ENCODE measurements at regions not wholly inside any gene's neighbourhood (a gene's known extent, or its start where the extent isn't known, plus 50 kb on each side); places are given as distances from the start of the nearest gene placed in this dataset.

DNA sequence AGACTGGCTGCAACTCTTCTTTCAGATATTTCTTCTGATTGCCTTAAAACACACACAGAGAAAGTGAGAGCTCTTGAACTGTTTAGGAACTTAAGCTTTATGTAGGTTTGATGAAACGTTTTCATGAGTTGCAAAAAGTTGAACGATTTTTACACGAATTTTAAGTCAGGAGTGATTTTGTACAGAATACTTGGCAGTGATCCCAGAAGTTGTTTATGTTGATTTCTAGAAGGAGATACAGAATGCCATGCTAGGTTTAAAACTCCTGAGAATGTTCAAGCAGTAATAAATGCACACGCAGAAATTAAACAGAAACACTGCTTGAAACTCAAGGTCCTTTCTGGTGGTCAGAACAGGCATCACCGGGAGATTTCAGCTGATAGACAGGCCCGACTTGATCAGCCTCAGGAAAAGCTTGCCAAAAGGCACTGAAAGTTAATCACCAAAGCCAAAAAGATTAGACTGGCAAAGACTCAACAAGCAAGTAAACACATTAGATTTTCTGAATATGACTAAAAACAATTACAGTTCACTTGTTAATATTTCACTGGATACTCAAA lies 123.1 kb downstream of the SOCS6 start:
- Histone ChIP-seq H3K36me3 (no peaks in the 10 kb centered on the region), H3K27ac (no peak overlapping the region), H3K27me3 (no peaks in the 10 kb centered on the region), H3K9me3 (no peaks in the 10 kb centered on the region), H3K4me3 (no peak overlapping the region), H3K4me1 (no peaks in the 10 kb centered on the region)
- intact Hi-C loops (cut with DNase I; ENCODE audit: low total_unique reads): no loop called here
- TF ChIP-seq, protein P1, sequence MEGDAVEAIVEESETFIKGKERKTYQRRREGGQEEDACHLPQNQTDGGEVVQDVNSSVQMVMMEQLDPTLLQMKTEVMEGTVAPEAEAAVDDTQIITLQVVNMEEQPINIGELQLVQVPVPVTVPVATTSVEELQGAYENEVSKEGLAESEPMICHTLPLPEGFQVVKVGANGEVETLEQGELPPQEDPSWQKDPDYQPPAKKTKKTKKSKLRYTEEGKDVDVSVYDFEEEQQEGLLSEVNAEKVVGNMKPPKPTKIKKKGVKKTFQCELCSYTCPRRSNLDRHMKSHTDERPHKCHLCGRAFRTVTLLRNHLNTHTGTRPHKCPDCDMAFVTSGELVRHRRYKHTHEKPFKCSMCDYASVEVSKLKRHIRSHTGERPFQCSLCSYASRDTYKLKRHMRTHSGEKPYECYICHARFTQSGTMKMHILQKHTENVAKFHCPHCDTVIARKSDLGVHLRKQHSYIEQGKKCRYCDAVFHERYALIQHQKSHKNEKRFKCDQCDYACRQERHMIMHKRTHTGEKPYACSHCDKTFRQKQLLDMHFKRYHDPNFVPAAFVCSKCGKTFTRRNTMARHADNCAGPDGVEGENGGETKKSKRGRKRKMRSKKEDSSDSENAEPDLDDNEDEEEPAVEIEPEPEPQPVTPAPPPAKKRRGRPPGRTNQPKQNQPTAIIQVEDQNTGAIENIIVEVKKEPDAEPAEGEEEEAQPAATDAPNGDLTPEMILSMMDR (IDR thresholded peaks at IDR 0.05): no peak
- no peak for DNase-seq

DNA sequence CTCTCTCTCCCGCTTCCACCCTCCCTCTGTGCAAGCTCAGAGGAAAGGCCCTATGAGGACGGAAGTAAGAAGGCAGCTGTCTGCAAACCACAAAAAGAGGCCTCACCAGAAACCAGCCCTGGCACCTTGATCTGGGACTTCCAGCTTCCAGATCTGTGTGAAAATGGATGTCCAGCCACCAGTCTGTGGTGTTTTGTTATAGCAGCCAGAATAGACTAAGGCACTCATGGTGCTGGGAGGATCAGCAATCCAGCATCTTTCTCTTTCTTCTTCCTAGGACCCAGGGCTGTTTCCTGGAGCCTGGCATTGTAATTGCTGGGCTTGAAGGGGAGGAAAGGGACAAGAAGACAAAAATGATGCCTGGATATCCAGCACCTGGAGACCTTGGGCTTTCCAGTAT lies 122.5 kb downstream of the SOCS6 start:
- DNase-seq: no peak
- no peaks in the 10 kb centered on the region for H3K4me1 ChIP-seq
- H3K9me3 ChIP-seq: no peaks in the 10 kb centered on the region
- intact Hi-C loops (cut with DNase I; ENCODE audit: low total_unique reads): no loop called here
- no peaks in the 10 kb centered on the region for H3K27me3 ChIP-seq
- no peak overlapping the region for H3K27ac ChIP-seq
- no peaks in the 10 kb centered on the region for H3K36me3 ChIP-seq
- no peak overlapping the region for H3K4me3 ChIP-seq
- TF ChIP-seq, protein P1 (IDR thresholded peaks at IDR 0.05): no peak

DNA sequence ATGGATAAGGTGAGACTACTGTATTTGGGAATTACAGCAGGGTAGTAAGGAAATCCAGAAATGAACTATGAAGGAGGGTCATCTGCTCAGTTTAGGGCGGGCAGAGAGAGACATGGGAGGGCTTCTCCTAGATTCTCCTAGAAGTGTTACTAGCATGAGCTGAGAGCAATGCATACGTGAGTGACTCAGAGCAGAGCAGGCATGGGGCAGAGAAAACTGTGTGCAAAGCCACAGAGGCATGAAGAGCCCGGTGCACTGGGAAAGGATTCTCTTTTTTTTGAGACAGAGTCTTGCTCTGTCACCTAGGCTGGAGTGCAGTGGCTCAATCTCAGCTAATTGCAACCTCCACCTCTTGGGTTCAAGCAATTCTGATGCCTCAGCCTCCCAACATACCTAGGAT lies 116.2 kb downstream of the SOCS6 start:
- no peaks in the 10 kb centered on the region for H3K36me3 ChIP-seq
- H3K4me3 ChIP-seq: no peak overlapping the region
- H3K27ac ChIP-seq: no peak overlapping the region
- TF ChIP-seq, protein P1 (IDR thresholded peaks at IDR 0.05): no peak
- intact Hi-C loops (cut with DNase I; ENCODE audit: low total_unique reads): no loop called here
- H3K9me3 ChIP-seq: no peaks in the 10 kb centered on the region
- no peak for DNase-seq
- H3K27me3 ChIP-seq: no peaks in the 10 kb centered on the region
- H3K4me1 ChIP-seq: no peaks in the 10 kb centered on the region

DNA sequence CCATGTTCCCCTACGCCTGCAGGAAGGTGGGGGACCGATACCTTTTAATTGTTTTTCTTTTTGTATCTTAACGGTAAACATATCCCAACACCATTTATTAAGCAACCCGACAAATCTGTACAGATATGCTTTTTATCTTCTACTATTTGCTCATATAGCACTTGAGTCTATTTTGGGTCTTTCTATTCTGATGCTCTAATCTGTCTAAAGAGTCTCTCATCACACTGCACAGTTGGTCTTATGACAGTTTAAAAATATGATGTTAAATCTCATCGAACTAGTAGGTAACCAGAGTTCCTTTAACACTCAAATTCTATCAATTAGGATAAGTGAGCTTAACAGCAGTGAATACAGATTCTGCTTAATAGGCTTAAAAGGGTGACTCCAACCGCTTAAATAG lies 111.6 kb downstream of the SOCS6 start:
- Histone ChIP-seq H3K9me3 (no peaks in the 10 kb centered on the region), H3K27ac (no peak overlapping the region), H3K4me1 (no peaks in the 10 kb centered on the region), H3K27me3 (no peaks in the 10 kb centered on the region), H3K36me3 (no peaks in the 10 kb centered on the region), H3K4me3 (no peak overlapping the region)
- intact Hi-C loops (cut with DNase I; ENCODE audit: low total_unique reads): no loop called here
- DNase-seq: no peak
- TF ChIP-seq, protein P1 (IDR thresholded peaks at IDR 0.05): no peak

DNA sequence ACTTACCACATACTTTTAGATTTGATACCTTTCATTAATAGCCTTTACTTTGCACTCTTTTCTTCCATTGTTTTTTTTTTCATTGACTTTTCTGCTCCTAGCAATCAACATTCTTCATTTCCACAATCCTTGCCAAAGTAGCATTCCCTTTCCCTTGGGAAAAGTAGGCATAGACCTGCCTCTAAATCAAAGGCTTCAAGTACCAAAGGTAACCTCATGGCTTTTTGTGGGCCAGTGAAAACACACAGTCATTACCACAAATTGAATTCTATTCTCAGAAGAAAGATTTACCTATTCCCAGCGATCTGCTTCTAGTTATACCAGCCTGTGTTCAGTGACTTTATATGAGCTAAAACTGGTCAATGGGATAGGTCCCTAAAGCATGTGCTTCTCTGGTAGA lies 109.2 kb downstream of the SOCS6 start:
- DNase-seq: no peak
- Histone ChIP-seq H3K9me3 (no peaks in the 10 kb centered on the region), H3K27me3 (no peaks in the 10 kb centered on the region), H3K4me3 (no peak overlapping the region), H3K4me1 (no peaks in the 10 kb centered on the region), H3K36me3 (no peaks in the 10 kb centered on the region), H3K27ac (no peak overlapping the region)
- TF ChIP-seq, protein P1 (IDR thresholded peaks at IDR 0.05): no peak
- intact Hi-C loops (cut with DNase I; ENCODE audit: low total_unique reads): no loop called here

Data from tibial artery (tissue), 4 donors.